ENCODE measurements at regions not wholly inside any gene's neighbourhood (a gene's known extent, or its start where the extent isn't known, plus 50 kb on each side); places are given as distances from the start of the nearest gene placed in this dataset.

- TF ChIP-seq CTCF (IDR thresholded peaks at IDR 0.05) (no peak), ZFX (IDR thresholded peaks at IDR 0.05; ENCODE audit: borderline replicate concordance) (no peak)
Observed at GRCh38 chr22:49072996-49073645, 754.6 kb downstream of the BRD1 start.
